Memory B cell (primary cell): ENCODE measurements at regions not wholly inside any gene's neighbourhood (a gene's known extent, or its start where the extent isn't known, plus 50 kb on each side); places are given as distances from the start of the nearest gene placed in this dataset.
"Not testable (repeated sequence)": the region's sequence is repeated elsewhere in the genome, so short reads cannot be mapped to it uniquely, and the experiment has no call there.

ENCODE experiments used
- ATAC-seq: fragments of 150-1000 bp; cut with Tn5 transposase; 2 replicates; pipeline ENCODE4 v1.10.0; 2021; ENCODE audit warnings: low read depth, mild to moderate bottlenecking, moderate library complexity
- DNase-seq, 2 donors: peaks; one replicate each; pipeline ENCODE4 v3.0.0; 2022; ENCODE audit warnings: low spot score in 2 of 2
- H3K27ac Mint-ChIP-seq: one replicate; pipeline ENCODE4 v1.8.0; 2022; ENCODE audit warnings: mild to moderate bottlenecking, moderate library complexity, mixed read lengths
- H3K27me3 Mint-ChIP-seq: one replicate; pipeline ENCODE4 v1.8.0; 2022; ENCODE audit warnings: mixed read lengths
- H3K36me3 Mint-ChIP-seq: one replicate; pipeline ENCODE4 v1.8.0; 2022; ENCODE audit warnings: mild to moderate bottlenecking, mixed read lengths
- H3K4me1 Mint-ChIP-seq: one replicate; pipeline ENCODE4 v1.8.0; 2022; ENCODE audit warnings: mixed read lengths
- H3K4me3 Mint-ChIP-seq: one replicate; pipeline ENCODE4 v1.8.0; 2022; ENCODE audit warnings: mild to moderate bottlenecking, moderate library complexity, mixed read lengths
- H3K9me3 Mint-ChIP-seq: one replicate; pipeline ENCODE4 v1.8.0; 2022; ENCODE audit warnings: mixed read lengths

GRCh38 chr15:20253047-20253615 is 288.5 kb downstream of the GOLGA6L6 start:
- not testable (repeated sequence) for H3K9me3 Mint-ChIP-seq, ATAC-seq, H3K27me3 Mint-ChIP-seq, H3K4me1 Mint-ChIP-seq, H3K27ac Mint-ChIP-seq, H3K36me3 Mint-ChIP-seq, H3K4me3 Mint-ChIP-seq, DNase-seq

- not testable (repeated sequence) for H3K36me3 Mint-ChIP-seq, ATAC-seq, H3K27me3 Mint-ChIP-seq, H3K4me3 Mint-ChIP-seq, H3K27ac Mint-ChIP-seq, H3K4me1 Mint-ChIP-seq, H3K9me3 Mint-ChIP-seq, DNase-seq
Observed at GRCh38 chr15:20252040-20252439, 289.6 kb downstream of the GOLGA6L6 start.

DNA sequence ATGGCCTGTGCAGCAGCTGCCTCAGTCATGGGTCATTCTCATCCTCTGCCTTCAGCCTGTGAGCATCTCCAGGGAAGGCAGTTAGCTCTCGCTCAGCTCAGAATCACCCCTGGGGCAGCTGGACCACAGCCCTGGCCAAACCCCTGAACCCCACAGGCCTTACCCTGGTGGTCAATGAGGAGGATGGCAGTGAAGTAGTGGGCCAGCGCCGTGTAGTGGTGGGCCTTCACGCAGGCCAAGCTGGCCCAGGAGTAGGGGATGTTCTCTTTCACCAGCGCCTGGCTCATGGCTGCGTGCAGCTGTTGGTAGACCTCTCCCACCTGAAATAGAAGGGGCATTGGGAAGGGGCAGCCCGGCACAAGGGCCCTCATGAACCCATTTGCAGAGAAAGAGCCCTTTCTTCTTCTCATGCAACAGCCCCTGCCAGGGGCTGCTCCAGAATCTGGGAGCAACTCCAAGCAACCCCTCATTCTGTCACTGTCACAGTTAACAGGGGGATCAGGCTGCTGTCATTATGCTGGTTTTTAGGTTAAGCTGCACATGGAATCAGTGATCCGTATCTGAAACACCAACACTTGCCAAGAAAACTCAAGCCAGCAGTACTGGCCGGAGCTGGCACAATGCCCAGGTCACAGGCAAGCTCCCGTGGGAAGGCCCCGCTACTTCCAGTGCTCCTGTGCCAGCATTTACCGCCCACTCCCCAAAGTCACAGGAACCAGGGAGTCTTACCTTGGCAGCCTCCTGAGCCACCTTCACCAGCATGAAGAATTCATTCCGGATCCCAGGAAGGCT is 290.2 kb downstream of the GOLGA6L6 start:
- DNase-seq, H3K27me3 Mint-ChIP-seq, H3K4me1 Mint-ChIP-seq, H3K9me3 Mint-ChIP-seq, H3K27ac Mint-ChIP-seq, H3K36me3 Mint-ChIP-seq, H3K4me3 Mint-ChIP-seq, ATAC-seq: not testable (repeated sequence)

DNA sequence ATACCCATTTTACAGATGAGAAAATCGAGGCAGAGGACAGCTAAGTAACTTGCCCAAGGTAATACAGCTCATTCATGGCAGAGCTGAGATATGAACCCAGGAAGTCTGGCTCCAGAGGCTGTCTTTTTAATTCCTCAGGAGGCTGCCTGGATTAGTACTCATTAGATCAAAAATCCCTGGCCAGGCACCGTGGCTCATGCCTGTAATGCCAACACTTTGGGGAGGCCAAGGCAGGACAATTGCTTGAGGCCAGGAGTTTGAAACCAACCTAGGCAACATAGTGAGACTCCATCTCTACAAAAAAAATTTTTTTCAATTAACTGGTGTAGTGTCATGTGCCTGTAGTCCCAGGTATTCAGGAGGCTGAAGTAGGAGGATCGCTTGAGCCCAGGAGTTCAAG is 291.4 kb downstream of the GOLGA6L6 start:
- H3K9me3 Mint-ChIP-seq, ATAC-seq, H3K4me3 Mint-ChIP-seq: not testable (repeated sequence)

GRCh38 chr15:20249677-20249970 is 292.0 kb downstream of the GOLGA6L6 start:
- not testable (repeated sequence) for H3K4me3 Mint-ChIP-seq, DNase-seq, H3K27ac Mint-ChIP-seq, H3K9me3 Mint-ChIP-seq, H3K27me3 Mint-ChIP-seq, H3K4me1 Mint-ChIP-seq, ATAC-seq, H3K36me3 Mint-ChIP-seq

More for the DNA sequence above, 291.4 kb downstream of the GOLGA6L6 start:
- H3K36me3 Mint-ChIP-seq, H3K27me3 Mint-ChIP-seq, DNase-seq, H3K4me1 Mint-ChIP-seq, H3K27ac Mint-ChIP-seq: not testable (repeated sequence)

GRCh38 chr15:20248434-20248833 is 293.2 kb downstream of the GOLGA6L6 start:
- DNase-seq, H3K36me3 Mint-ChIP-seq, H3K27me3 Mint-ChIP-seq, H3K4me3 Mint-ChIP-seq, H3K9me3 Mint-ChIP-seq, ATAC-seq, H3K4me1 Mint-ChIP-seq, H3K27ac Mint-ChIP-seq: not testable (repeated sequence)

DNA sequence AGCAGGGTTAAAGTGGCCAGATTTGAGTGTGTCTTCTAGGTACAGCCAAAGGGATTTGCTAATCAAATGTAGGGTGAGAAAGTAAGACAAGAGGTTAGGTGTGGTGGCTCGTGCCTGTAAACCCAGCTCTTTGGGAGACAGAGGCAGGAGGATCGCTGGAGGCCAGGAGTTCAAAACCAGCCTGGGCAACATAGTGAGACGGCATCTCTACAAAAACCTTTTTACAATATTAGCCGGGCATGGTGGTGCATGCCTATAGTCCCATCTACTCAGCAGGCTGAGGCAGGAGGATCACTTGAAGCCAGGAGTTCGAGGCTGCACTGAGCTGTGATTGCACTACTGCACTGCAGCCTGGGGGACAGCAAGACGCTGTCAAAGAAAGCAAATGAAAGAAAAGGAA is 294.5 kb downstream of the GOLGA6L6 start:
- not testable (repeated sequence) for H3K27ac Mint-ChIP-seq, ATAC-seq, H3K4me1 Mint-ChIP-seq, H3K27me3 Mint-ChIP-seq, H3K9me3 Mint-ChIP-seq, H3K36me3 Mint-ChIP-seq, H3K4me3 Mint-ChIP-seq, DNase-seq

- not testable (repeated sequence) for H3K4me1 Mint-ChIP-seq, H3K36me3 Mint-ChIP-seq, H3K27me3 Mint-ChIP-seq, ATAC-seq, H3K4me3 Mint-ChIP-seq, H3K27ac Mint-ChIP-seq, H3K9me3 Mint-ChIP-seq, DNase-seq
Observed at GRCh38 chr15:20246624-20247023, 295.0 kb downstream of the GOLGA6L6 start.

GRCh38 chr15:20245856-20246255 is 295.7 kb downstream of the GOLGA6L6 start:
- not testable (repeated sequence) for H3K9me3 Mint-ChIP-seq, H3K27ac Mint-ChIP-seq, H3K36me3 Mint-ChIP-seq, H3K27me3 Mint-ChIP-seq, ATAC-seq, DNase-seq, H3K4me1 Mint-ChIP-seq, H3K4me3 Mint-ChIP-seq

- H3K9me3 Mint-ChIP-seq, H3K36me3 Mint-ChIP-seq, DNase-seq, H3K27me3 Mint-ChIP-seq, H3K27ac Mint-ChIP-seq, H3K4me1 Mint-ChIP-seq, ATAC-seq, H3K4me3 Mint-ChIP-seq: not testable (repeated sequence)
Observed at GRCh38 chr15:20244792-20245191, 296.8 kb downstream of the GOLGA6L6 start.

- H3K27ac Mint-ChIP-seq, H3K9me3 Mint-ChIP-seq, H3K36me3 Mint-ChIP-seq, H3K4me1 Mint-ChIP-seq, H3K4me3 Mint-ChIP-seq, ATAC-seq, DNase-seq, H3K27me3 Mint-ChIP-seq: not testable (repeated sequence)
Observed at GRCh38 chr15:20243486-20244240, 297.9 kb downstream of the GOLGA6L6 start.

DNA sequence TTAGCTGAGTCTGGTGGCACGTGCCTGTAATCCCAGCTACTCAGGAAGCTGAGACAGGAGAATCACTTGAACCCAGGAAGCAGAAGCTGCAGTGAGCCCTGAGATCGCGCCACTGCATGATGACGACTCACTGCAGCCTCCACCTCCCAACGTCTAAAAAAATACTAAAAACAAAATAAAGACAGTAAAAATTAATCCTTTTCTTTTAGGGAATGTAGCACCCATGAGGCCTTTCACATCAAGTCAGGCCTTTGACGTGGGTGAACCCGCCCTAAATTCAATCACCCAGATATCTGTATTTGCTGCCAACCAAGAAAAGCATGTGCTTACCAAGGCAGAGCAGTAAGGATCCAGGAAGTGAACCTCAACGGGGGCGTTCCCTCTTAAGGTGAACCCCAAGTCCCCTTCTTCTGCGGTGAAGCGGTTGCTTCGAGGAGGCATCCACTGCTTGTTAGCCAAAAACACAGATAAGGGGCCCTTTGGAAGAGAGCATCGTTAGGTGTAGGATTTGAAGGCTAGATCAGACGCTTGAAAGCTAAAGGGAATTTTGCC is 301.2 kb downstream of the GOLGA6L6 start:
- not testable (repeated sequence) for H3K9me3 Mint-ChIP-seq, H3K36me3 Mint-ChIP-seq, DNase-seq, ATAC-seq, H3K27me3 Mint-ChIP-seq, H3K27ac Mint-ChIP-seq, H3K4me1 Mint-ChIP-seq, H3K4me3 Mint-ChIP-seq

GRCh38 chr15:20239186-20239585 is 302.4 kb downstream of the GOLGA6L6 start:
- not testable (repeated sequence) for ATAC-seq, H3K27me3 Mint-ChIP-seq, H3K36me3 Mint-ChIP-seq, H3K4me3 Mint-ChIP-seq, H3K27ac Mint-ChIP-seq, DNase-seq, H3K4me1 Mint-ChIP-seq, H3K9me3 Mint-ChIP-seq

DNA sequence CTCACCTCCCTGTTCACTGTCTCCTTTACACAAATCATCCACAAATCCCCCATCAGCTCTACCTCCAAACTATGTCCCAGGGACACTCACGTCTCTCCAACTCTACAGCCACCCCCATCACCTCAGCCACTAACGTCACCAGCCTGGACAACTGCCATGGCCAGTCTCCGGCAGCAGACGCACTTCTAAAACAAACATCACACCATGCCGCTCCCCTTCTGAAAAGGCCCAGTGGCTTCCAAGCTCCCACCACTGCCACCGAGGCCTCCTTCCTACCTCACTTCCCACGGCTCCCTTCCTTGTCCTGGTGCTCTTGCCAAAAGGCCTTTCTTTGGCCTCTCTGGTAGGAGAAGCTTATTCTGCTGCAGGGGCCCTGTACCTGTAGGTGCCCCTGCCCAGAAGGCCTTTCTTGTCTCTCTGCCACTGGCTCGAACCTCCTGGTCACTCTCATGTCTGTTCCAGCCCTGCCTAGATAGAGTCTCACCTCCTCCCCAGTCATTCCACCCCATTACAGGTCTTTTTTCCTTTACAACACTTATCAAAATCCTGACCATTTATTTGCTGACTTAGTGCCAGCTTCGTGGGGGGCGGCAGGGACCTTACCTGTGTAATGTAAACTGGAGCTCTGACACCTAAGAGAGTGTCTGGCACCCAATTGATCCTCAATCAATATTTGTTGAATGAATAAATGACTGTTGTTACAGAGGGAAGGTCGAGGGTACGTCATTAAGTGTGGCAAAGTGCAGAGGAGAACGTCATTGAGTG is 304.2 kb downstream of the GOLGA6L6 start:
- not testable (repeated sequence) for H3K36me3 Mint-ChIP-seq, H3K27me3 Mint-ChIP-seq, H3K4me1 Mint-ChIP-seq, H3K4me3 Mint-ChIP-seq, H3K9me3 Mint-ChIP-seq, ATAC-seq, H3K27ac Mint-ChIP-seq, DNase-seq
